HG03558 (cell line): ENCODE measurements at regions not wholly inside any gene's neighbourhood (a gene's known extent, or its start where the extent isn't known, plus 50 kb on each side); places are given as distances from the start of the nearest gene placed in this dataset.
"Not testable (repeated sequence)": the region's sequence is repeated elsewhere in the genome, so short reads cannot be mapped to it uniquely, and the experiment has no call there.

ENCODE experiments used
- ATAC-seq: cut with Tn5 transposase; IDR thresholded peaks from one replicate; pipeline ENCODE4 v1.9.1; 2021; ENCODE audit warnings: moderate number of reproducible peaks; ENCODE audit not compliant: unreplicated experiment; ENCODE audit errors: extremely low read depth

- no peak for ATAC-seq
These were observed 286.1 kb downstream of the RAB38 start for GRCh38 chr11:87889126-87889525.

DNA sequence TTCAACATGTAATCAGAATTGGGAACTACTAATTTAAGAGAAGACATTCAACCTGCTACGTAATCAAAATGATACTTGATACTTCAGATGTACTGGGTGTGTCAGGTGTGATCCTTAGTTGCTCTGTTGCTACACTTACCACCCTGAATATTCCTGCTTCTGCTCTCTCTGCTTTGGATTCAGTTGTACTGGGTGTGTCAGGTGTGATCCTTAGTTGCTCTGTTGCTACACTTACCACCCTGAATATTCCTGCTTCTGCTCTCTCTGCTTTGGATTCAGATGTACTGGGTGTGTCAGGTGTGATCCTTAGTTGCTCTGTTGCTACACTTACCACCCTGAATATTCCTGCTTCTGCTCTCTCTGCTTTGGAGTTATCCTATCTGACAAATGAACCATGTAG is 290.2 kb downstream of the RAB38 start:
- not testable (repeated sequence) for ATAC-seq

DNA sequence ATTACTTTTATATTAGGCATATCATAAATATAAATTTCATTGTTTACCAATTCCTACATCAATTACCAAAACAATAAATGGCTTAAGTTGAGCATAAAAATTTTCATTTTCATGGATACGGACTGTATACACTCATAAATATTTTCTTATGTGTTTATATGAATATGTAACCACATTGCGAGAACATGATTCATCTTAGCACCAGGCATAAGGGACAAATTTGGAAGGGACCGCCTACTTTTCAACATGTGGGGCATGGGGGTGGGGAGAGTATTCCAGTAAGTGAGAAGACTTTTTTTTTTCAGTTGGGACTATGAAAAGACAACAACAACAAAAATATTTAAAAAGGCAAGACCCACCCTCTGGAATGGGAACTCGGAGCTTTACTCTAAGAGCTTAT is 296.1 kb downstream of the RAB38 start:
- no peak for ATAC-seq

DNA sequence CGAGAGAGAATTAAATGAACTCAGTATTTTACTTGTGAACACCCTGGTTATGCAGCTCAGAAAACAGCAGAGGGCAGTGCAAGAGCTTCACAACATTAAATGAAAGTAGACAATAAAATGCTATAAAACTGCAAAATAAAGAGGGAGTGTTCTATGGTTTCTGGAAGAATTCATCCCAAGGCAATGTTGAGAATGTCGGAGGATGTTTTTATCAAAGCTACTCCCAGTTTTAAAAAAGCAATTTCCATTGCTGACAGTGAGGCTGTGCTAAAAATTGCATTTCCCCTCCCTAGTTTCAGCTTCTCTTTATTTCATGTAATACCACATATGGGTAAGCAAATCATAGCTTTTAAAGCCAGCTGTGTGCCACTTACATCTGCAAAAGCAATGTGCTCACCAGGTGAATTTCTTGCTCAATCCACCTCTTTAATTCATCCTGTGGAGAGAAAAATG is 296.8 kb downstream of the RAB38 start:
- no peak for ATAC-seq

- no peak for ATAC-seq
These were observed 304.2 kb downstream of the RAB38 start for GRCh38 chr11:87871056-87871455.

GRCh38 chr11:87870086-87870485 is 305.2 kb downstream of the RAB38 start:
- ATAC-seq: no peak

GRCh38 chr11:87866951-87867350 is 308.3 kb downstream of the RAB38 start:
- ATAC-seq: no peak

DNA sequence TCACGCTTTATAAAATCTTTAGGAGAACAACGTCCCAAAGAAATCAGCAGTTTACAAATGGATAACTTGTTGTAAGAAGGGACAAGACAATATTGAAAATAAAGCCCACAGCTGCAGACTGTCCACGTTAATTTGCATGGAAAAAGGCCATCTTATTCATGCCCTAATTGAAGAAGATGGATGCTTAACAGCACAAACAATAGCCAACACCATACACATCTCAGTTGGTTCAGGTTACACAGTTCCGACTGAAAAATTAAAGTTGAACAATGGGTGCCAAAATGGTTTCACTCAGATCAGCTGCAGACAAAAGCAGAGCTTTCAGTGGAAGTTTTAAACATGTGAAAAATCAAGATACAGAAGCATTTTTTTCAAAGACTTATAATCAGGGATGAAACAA is 314.2 kb downstream of the RAB38 start:
- no peak for ATAC-seq

DNA sequence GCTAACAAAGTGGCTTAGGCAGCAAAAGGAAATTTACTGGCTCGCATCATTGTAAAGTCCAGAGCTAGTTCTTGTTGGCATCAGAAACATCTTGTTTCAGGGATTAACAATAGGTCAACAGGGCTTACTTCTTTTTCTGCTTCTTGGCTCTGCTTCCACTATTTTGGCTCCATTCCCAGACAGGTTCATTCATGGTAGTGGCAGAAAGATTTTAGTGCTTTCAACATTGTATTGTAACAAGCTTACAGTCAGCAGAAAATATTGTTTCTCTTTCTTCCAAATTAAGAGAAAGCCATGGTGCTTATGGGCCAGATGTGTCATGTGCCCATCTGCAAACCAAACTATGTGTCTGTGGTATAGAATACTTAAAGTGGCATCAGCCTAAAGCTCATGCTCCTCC is 315.6 kb downstream of the RAB38 start:
- no peak for ATAC-seq

DNA sequence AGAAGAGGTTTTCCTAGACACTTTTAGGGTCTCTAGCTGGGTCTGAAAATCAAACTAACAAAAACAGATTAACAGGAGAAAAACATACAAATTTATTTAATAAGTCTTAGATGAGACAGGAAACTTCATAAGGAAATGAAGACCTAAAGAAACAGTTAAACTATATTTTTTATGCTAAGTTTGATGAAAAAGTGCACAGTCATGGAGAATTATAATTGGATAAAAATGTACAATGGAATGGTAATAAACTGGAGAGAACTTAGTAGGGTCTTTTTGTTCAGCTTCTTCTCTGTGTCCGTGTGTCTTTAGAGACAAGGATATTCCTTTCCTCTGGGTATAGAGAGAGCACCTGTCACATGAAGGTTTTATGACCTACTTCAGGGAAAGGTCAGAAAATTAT is 323.4 kb downstream of the RAB38 start:
- ATAC-seq: no peak

DNA sequence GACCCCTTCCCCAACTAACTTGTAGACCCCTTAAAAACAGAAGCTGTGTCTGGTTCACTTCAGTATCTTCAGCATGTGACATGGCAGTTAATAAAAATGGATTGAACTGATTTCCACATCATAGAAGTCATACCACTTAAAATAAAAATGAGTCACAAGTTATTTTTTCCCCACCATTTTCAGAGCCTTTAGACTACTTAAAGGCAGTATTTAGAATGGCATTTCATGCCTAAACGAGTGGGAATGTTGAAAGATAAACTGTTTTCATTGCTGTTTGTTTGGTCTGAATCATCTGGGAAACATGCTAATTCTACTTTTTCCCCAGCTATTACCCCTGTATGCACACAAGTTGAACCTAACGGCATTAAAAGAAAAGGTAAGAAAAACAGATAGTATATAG is 324.0 kb downstream of the RAB38 start:
- no peak for ATAC-seq

- no peak for ATAC-seq
These were observed 326.0 kb downstream of the RAB38 start for GRCh38 chr11:87849216-87849615.

GRCh38 chr11:87840786-87841185 is 334.5 kb downstream of the RAB38 start:
- ATAC-seq: no peak

GRCh38 chr11:87832211-87832610 is 343.0 kb downstream of the RAB38 start:
- ATAC-seq: no peak

GRCh38 chr11:87820011-87820410 is 355.2 kb downstream of the RAB38 start:
- ATAC-seq: no peak

DNA sequence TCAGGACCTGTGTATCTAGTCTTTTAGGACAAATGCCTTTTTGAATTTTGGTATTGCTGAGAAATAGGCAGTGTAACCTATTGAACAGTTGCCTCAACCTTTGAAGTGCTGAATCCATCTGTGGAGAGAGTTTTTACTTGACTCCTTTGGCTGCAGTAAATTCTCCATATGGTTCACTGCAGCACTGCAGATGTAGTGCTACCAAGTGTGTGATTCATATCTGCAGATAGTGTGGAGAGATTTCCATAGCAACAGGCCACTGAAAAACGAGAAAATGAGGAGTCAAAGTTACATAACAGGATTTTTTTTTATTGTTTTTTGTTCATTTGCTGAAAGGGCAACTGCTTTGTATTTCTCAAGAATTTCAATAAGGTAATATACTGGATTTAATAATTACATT is 356.1 kb downstream of the RAB38 start:
- ATAC-seq: no peak

DNA sequence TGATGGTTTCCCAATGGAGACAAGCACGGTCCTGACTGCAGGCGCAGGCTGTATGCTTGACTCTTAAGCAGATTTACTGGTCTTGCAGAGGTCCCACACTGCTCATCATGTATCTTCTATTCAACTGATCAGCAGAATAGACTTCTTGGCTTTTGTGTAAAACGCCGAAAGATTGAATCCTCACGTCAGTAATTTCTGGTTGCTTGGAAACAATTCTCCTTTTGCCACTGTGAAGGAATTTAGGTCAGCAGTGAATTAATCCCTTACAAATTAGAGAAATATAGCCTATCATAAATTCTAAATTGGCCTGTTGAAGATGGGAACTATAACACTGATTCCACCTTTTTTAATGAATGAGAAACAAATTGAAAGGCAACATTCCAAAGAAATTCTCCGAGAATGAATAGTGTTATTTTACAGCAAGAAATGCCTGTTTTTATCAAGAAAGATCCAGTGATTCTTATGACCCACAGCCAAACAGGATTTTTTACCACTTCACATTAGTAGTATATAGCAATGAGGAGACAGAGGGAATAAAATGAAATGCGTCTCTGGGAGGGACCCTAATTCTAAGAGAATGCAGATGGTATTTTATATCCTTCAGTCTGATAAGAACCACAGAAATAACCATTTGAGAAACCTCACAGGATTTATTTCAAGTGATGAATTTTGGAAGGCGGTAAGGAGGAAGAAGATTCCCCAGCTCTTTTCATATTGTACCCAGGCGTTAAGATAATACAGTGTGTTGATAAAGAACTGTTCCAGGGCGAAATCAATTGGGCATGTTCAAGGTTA is 362.5 kb downstream of the RAB38 start:
- no peak for ATAC-seq

DNA sequence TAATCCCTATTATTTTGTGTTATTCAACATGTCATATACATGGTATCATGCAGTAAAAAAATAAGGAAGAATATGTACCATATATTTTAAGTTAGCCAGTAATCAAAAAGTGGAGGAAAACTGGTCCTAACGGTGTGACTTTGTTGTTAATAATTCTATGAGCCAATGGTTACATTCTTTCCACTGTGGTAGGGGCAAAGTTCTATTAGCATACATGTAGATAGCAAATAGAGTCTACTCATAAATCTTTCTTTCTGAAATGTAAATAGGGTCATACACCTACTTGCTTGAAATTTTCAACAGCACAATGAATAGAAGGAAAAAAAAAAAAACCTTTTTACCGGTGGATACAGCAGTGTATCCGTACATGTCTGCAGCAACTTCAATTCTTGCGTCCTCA is 364.8 kb downstream of the RAB38 start:
- no peak for ATAC-seq

DNA sequence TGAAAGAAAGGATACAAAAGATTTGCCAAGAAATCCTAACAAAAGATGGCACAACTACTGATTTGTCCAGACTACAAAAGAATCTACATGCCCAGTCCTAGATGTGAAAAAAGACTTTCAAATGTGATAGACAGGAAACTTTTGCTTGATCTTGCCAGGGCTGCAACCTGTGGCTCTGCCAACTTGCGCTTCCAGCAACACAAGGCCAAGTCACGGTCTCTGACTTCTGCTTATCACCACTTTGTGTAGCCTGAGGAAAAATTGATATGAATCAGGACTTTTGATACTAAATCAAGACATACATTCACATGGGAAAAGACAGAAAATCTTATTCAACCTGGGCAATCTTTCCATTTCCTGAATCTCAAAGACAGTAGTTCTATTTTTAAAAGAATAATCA is 366.0 kb downstream of the RAB38 start:
- ATAC-seq: no peak

DNA sequence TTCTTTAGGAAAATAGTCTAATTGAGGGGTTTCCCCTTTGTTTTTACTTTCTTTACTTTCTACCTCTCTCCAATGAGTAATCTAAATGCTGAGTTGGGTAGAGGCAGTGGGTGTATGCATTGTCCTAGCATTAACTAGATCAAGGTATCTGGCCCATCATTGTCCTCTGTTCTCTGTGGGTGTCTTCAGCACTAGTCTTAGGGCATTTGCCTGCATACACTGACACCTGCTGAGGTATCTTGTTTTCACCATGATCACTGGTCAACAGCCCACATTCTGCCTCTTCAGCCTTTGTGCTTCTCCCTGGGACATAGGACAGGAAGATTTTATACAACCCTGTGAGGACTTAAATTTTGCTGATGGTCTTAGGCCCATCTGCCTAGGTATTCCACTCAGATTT is 371.1 kb downstream of the RAB38 start:
- ATAC-seq: no peak

DNA sequence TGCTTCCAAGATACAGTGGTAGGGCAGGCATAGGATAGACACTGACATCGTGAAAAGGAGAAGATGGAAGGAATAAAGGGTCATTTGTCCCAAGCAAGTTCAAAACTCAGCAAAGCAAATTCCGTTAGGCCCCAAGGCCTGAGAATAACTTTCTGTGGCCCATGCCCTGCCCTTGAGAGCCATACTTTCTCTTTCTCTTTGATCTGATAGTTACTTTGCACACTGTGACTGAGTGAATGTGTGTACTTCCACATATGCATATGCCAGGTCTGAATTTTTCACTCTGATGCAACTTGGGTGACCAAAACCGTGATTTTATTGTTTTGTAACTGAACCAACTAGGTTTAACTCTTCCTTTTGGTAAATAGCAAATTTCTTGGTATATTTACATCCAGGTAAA is 371.5 kb downstream of the RAB38 start:
- no peak for ATAC-seq

DNA sequence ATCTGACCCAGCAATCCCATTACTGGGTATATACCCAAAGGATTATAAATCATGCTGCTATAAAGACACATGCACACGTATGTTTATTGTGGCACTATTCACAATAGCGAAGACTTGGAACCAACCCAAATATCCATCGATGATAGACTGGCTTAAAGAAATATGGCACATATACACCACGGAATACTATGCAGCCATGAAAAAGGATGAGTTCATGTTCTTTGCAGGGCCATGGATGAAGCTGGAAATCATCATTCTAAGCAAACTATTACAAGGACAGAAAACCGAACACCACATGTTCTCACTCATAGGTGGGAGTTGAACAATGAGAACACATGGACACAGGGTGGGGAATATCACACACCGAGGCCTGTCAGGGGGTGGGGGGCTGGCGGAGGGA is 390.4 kb downstream of the RAB38 start:
- not testable (repeated sequence) for ATAC-seq

DNA sequence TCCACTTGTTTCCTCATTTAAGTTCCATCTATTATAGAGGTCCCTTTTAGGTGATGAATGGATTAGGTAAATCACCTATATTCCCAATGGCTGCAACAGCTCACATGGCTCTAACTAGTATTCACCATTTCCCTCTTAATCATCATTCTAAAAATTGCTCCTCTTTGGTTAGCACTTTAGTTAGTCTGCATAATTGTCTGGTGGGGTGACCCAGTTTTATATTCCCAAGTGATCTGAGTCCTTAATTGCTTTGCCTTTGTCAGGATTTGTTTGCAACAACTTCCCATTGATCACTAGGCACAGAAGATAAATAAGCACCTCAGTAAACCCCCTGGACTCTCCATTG is 395.2 kb downstream of the RAB38 start:
- ATAC-seq: no peak
